Upper lobe of right lung (tissue), 1 donor: ENCODE measurements at regions not wholly inside any gene's neighbourhood (a gene's known extent, or its start where the extent isn't known, plus 50 kb on each side); places are given as distances from the start of the nearest gene placed in this dataset.

Experiments used
- ATAC-seq: fragments of 200-7000 bp; cut with Tn5 transposase; one replicate; pipeline ENCODE4 v1.9.1; 2020; ENCODE audit warnings: mild to moderate bottlenecking, moderate library complexity
- DNase-seq: peaks from one replicate; pipeline ENCODE4 v3.0.0-alpha.2; 2020
- H3K27ac ChIP-seq: fragments of 200-600 bp; one replicate; pipeline ENCODE4 v1.8.0; 2022
- H3K27me3 ChIP-seq: fragments of 200-600 bp; one replicate; pipeline ENCODE4 v1.8.0; 2022; ENCODE audit warnings: mild to moderate bottlenecking
- H3K36me3 ChIP-seq: fragments of 200-600 bp; one replicate; pipeline ENCODE4 v1.8.0; 2022
- H3K4me1 ChIP-seq: fragments of 200-600 bp; one replicate; pipeline ENCODE4 v1.8.0; 2022
- H3K4me3 ChIP-seq: fragments of 200-600 bp; one replicate; pipeline ENCODE4 v1.8.0; 2022; ENCODE audit warnings: mild to moderate bottlenecking
- H3K9me3 ChIP-seq: fragments of 200-600 bp; one replicate; pipeline ENCODE4 v1.8.0; 2022
- CTCF ChIP-seq: fragments of 200-600 bp; IDR thresholded peaks from one replicate; pipeline ENCODE4 v1.8.0; 2022; ENCODE audit warnings: antibody characterized with exemption
- intact Hi-C: fragments of 100-400 bp; cut with DNase I; formaldehyde crosslinking; loops from one replicate; pipeline ENCODE4 v1.11.0; 2022
- donor health status: DM: no; HTN: yes; CAD: no; lungs with severe emphysema.

- no peaks in the 10 kb centered on the region for H3K36me3 ChIP-seq
- no peaks in the 10 kb centered on the region for H3K4me1 ChIP-seq
- no peak for TF ChIP-seq CTCF
- no peaks in the 10 kb centered on the region for H3K27me3 ChIP-seq
- intact Hi-C loops, result no loop called here
- no peak overlapping the region for H3K4me3 ChIP-seq
- H3K27ac ChIP-seq, result no peak overlapping the region
- ATAC-seq (no peak), DNase-seq (no peak)
- H3K9me3 ChIP-seq, result no peaks in the 10 kb centered on the region
These were observed 539.1 kb upstream of the MARCKS start for GRCh38 chr6:113317891-113318574.

- Histone ChIP-seq H3K4me3 (no peak overlapping the region), H3K9me3 (no peaks in the 10 kb centered on the region), H3K4me1 (no peaks in the 10 kb centered on the region), H3K27me3 (no peaks in the 10 kb centered on the region), H3K36me3 (no peaks in the 10 kb centered on the region), H3K27ac (no peak overlapping the region)
- ATAC-seq, result no peak
- intact Hi-C loops, result no loop called here
- no peak for DNase-seq
- no peak for TF ChIP-seq CTCF
These were observed 538.6 kb upstream of the MARCKS start for GRCh38 chr6:113318575-113318917.

GRCh38 chr6:113320653-113321052 lies 536.5 kb upstream of the MARCKS start:
- Histone ChIP-seq H3K27ac (no peak overlapping the region), H3K9me3 (no peaks in the 10 kb centered on the region), H3K4me1 (no peaks in the 10 kb centered on the region), H3K27me3 (no peaks in the 10 kb centered on the region), H3K36me3 (no peaks in the 10 kb centered on the region), H3K4me3 (no peak overlapping the region)
- no peak for TF ChIP-seq CTCF
- DNase-seq (no peak), ATAC-seq (no peak)
- intact Hi-C loops, result no loop called here

GRCh38 chr6:113326781-113327180 lies 530.4 kb upstream of the MARCKS start:
- no peaks in the 10 kb centered on the region for H3K27me3 ChIP-seq
- no peak overlapping the region for H3K27ac ChIP-seq
- H3K9me3 ChIP-seq, result no peaks in the 10 kb centered on the region
- H3K4me3 ChIP-seq, result no peak overlapping the region
- DNase-seq (no peak), ATAC-seq (no peak)
- no peaks in the 10 kb centered on the region for H3K4me1 ChIP-seq
- intact Hi-C loops, result no loop called here
- TF ChIP-seq CTCF, result no peak
- no peaks in the 10 kb centered on the region for H3K36me3 ChIP-seq

- no peaks in the 10 kb centered on the region for H3K36me3 ChIP-seq
- no peak for TF ChIP-seq CTCF
- intact Hi-C loops, result no loop called here
- no peak overlapping the region for H3K4me3 ChIP-seq
- no peaks in the 10 kb centered on the region for H3K27me3 ChIP-seq
- ATAC-seq, result peak; percentile 25
- H3K9me3 ChIP-seq, result no peaks in the 10 kb centered on the region
- H3K4me1 ChIP-seq, result no peaks in the 10 kb centered on the region
- DNase-seq, result no peak
- H3K27ac ChIP-seq, result no peak overlapping the region
These were observed 528.2 kb upstream of the MARCKS start for GRCh38 chr6:113328886-113329381.
